ENCODE measurements at regions not wholly inside any gene's neighbourhood (a gene's known extent, or its start where the extent isn't known, plus 50 kb on each side); places are given as distances from the start of the nearest gene placed in this dataset.

DNA sequence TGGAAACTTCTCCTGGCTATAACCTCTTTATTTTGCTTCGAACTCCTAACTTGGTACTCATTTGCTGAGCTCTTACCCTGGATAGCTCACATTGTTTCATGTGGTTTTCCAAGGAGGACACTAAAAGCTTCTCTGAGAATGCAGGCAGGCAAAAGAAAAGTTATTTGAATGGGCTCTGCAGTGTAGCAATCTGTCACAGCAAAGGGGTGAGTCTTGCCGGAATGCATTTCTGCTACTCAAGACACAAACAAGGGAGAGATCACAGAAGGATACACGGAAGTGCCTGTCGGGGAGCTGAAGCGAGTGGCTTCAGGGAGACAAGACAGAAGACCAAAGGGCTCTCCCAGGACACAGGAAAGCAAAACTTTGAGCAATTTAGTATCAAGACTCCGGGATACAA is 265.4 kb downstream of the SS18 start:
- intact Hi-C loops (cut with micrococcal nuclease) = no loop called here
- no peak overlapping the region for H3K4me3 Mint-ChIP-seq

DNA sequence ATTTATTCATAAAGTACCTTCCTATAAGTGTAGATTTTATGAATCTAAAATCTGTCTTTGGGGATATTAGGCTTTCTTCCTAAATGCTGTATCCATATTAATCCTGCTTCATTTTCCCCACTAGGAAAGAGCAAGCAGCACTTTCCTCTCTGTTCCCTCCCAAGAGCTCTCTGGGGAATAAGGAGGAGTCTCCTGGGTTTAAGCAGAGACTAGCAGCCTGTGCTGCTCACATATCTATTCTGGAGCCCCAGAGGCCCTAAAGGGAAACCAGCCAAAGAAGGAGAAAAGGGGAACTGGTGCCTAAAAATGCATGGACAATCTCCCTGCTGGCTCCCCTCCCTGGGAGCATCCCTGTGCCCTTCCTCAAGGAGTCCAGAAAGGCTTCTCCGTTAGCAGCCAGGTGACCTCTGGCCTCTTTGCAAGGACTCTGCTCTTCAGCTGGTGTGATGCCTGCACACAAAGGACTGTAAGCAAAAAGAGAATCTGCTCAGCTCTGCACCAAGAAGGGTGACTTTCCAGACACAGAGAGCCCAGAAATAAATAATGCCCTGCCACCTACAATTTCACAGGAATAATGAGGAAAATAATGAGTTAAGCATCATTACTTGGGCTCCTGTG is 270.6 kb downstream of the SS18 start:
- Mint-ChIP-seq H3K36me3 (ENCODE audit: low read depth) (no peaks in the 10 kb centered on the region), H3K9me3 (no peaks in the 10 kb centered on the region), H3K27me3 (ENCODE audit: low read depth) (peaks cover 21% of the 10 kb centered on the region), H3K27ac (no peak overlapping the region), H3K4me1 (ENCODE audit: low read depth) (peaks cover 6% of the 10 kb centered on the region), H3K4me3 (no peak overlapping the region)
- intact Hi-C loops (cut with micrococcal nuclease) = no loop called here
- CTCF ChIA-PET = interaction anchor here (0.6 kb wide), 1 partner anchor 1714 kb away, joined by 3 read pairs; no protein-coding TSS in a partner anchor
- no peak for DNase-seq

More for the DNA sequence above, 265.4 kb downstream of the SS18 start:
- no peaks in the 10 kb centered on the region for H3K9me3 Mint-ChIP-seq
- peaks cover 19% of the 10 kb centered on the region for H3K27me3 Mint-ChIP-seq (ENCODE audit: low read depth)
- CTCF ChIA-PET = interaction anchor here (0.6 to 0.8 kb wide), 2 partner anchors 8 to 757 kb away, joined by 3 to 4 read pairs; no protein-coding TSS in a partner anchor
- DNase-seq = no peak
- no peak overlapping the region for H3K27ac Mint-ChIP-seq
- no peaks in the 10 kb centered on the region for H3K4me1 Mint-ChIP-seq (ENCODE audit: low read depth)
- H3K36me3 Mint-ChIP-seq (ENCODE audit: low read depth) = no peaks in the 10 kb centered on the region

DNA sequence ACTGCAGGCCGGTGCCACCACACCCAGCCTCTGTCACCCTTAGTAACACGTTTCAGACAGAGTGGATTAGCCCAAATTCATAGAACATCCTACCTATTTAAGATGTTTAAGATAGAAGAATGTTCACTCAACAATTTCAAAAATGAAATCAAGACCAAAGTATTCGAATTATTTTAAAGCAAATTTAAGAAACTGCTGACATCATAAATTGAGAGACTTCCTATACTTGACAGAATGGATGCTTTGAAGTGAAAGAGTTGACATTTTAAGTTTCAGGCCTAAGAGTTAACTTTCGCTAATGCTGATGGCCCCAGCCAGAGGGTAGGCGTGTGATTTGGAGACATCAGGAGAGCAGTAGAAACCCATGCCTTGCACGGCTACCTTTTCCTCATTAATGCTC is 271.9 kb downstream of the SS18 start:
- Mint-ChIP-seq H3K36me3 (ENCODE audit: low read depth) (no peaks in the 10 kb centered on the region), H3K9me3 (no peaks in the 10 kb centered on the region), H3K27ac (no peak overlapping the region), H3K4me3 (no peak overlapping the region), H3K27me3 (ENCODE audit: low read depth) (peaks cover 16% of the 10 kb centered on the region), H3K4me1 (ENCODE audit: low read depth) (peaks cover 9% of the 10 kb centered on the region)
- intact Hi-C loops (cut with micrococcal nuclease) = no loop called here
- CTCF ChIA-PET = interaction anchor here (1.2 kb wide), 1 partner anchor 18 kb away, joined by 3 read pairs; no protein-coding TSS in a partner anchor
- no peak for DNase-seq

DNA sequence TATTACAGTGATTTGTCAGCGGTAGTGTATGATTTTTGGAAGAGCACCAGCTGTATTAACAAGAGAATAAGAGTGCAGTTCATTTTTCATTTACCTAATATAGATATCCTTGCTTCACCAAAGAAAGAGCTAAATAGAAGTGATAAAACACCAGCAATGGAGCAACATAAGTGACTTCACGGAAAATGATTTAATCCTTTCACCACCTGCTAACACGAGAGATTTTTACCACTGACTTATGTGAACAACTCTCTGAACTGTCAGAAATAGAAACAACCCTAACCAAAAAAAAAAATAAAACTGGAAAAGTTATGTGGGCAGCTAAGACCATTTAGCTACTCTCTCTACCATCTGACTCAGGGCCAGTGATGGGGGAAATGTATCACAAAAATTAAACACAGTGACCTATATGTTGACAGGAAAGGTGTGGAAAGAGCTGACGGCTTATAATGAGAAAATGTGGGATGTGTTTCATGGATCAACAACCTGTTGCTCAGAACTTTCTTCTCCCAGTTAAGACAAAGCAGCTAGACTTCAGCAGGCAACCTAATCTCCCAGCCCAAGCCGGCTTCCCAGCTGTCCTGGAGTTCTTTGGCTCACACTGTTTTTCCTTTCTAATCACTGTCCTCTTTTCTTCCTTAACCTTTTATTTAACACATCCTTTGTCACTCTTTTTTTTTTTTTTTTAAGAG is 272.7 kb downstream of the SS18 start:
- no peaks in the 10 kb centered on the region for H3K9me3 Mint-ChIP-seq
- no peak overlapping the region for H3K4me3 Mint-ChIP-seq
- intact Hi-C loops (cut with micrococcal nuclease) = no loop called here
- peaks cover 16% of the 10 kb centered on the region for H3K27me3 Mint-ChIP-seq (ENCODE audit: low read depth)
- H3K4me1 Mint-ChIP-seq (ENCODE audit: low read depth) = peaks cover 9% of the 10 kb centered on the region
- CTCF ChIA-PET = interaction anchor here (0.6 to 0.9 kb wide), 4 partner anchors 188 to 1899 kb away, joined by 3 to 6 read pairs (median 4); no protein-coding TSS in a partner anchor
- no peak for DNase-seq
- no peaks in the 10 kb centered on the region for H3K36me3 Mint-ChIP-seq (ENCODE audit: low read depth)
- no peak overlapping the region for H3K27ac Mint-ChIP-seq

DNA sequence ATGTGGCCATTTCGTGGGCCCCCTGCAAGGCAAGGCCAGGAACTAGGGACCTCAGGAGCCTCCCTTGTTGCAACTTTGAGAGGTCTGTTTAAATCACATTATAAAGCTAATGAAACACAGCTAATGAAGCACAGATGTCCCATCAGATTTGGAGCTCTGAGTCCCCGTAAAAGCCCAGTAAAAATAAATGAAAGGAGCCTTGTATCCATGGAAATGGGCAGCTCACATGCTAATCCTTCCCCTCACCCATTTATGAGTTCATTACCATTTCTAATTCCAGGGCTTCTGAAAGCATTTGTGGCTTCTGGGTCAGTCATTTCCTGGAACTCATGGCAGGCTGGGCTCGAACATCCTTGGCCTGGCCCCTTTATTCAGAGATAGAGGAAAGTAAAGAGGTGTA is 274.8 kb downstream of the SS18 start:
- Mint-ChIP-seq H3K27me3 (ENCODE audit: low read depth) (peaks cover 5% of the 10 kb centered on the region), H3K27ac (no peak overlapping the region), H3K36me3 (ENCODE audit: low read depth) (no peaks in the 10 kb centered on the region), H3K4me3 (no peak overlapping the region), H3K4me1 (ENCODE audit: low read depth) (peaks cover 9% of the 10 kb centered on the region), H3K9me3 (no peaks in the 10 kb centered on the region)
- intact Hi-C loops (cut with micrococcal nuclease) = no loop called here
- CTCF ChIA-PET = no interaction called here
- DNase-seq = no peak

DNA sequence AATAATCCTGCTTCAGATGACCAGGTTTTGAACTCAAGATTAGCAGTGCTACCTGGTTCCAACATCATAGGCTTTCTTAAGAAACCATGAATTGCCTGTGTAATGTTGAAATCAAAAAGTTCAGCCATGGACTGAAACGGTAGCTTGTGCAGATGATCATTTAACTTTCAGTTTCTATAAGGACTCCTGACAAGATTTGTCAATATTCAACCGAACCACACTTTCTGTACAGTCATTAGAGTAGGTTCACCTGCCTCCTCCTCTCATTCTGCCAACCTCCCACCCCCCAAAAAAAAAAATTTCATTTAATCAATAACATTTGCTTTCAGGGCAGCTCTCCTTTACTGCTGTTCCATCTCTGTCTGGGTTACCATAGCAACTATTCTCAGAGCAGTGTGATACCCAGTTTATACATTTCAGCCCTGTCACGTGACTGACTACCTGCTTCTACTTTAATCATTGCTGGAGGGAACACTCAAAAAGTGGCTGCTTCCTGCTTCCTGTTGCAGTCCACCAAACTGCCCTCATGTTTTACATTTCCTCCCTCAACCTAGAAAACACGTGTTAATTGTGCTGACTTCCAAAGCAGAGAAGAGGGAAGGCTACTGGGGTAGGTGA is 275.5 kb downstream of the SS18 start:
- H3K27ac Mint-ChIP-seq = no peak overlapping the region
- no peaks in the 10 kb centered on the region for H3K9me3 Mint-ChIP-seq
- H3K4me1 Mint-ChIP-seq (ENCODE audit: low read depth) = peaks cover 9% of the 10 kb centered on the region
- CTCF ChIA-PET = no interaction called here
- peaks cover 2% of the 10 kb centered on the region for H3K27me3 Mint-ChIP-seq (ENCODE audit: low read depth)
- no peaks in the 10 kb centered on the region for H3K36me3 Mint-ChIP-seq (ENCODE audit: low read depth)
- no peak for DNase-seq
- no peak overlapping the region for H3K4me3 Mint-ChIP-seq
- intact Hi-C loops (cut with micrococcal nuclease) = no loop called here

DNA sequence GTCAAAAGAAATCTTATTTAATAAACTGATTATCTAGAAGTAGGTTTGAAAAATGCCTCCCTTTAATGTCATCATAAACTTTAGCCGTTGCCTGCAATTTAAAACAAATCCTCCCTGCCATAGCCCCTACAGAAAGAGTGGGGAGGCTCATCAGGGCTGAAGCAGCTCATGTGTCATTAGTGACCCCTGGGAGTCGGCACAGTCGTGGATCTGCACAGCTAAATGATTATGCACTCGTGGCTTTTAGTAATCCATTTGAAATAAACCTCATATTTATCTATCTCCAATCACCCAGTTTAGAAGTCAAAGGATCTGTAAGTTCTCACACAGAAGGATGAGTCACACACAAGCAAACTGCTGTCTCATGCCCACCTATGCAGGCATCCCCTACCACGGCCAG is 277.3 kb downstream of the SS18 start:
- no peak for DNase-seq
- no peaks in the 10 kb centered on the region for H3K36me3 Mint-ChIP-seq (ENCODE audit: low read depth)
- H3K27me3 Mint-ChIP-seq (ENCODE audit: low read depth) = no peaks in the 10 kb centered on the region
- CTCF ChIA-PET = no interaction called here
- H3K9me3 Mint-ChIP-seq = no peaks in the 10 kb centered on the region
- no peak overlapping the region for H3K27ac Mint-ChIP-seq
- intact Hi-C loops (cut with micrococcal nuclease) = no loop called here
- H3K4me3 Mint-ChIP-seq = no peak overlapping the region
- peaks cover 9% of the 10 kb centered on the region for H3K4me1 Mint-ChIP-seq (ENCODE audit: low read depth)

DNA sequence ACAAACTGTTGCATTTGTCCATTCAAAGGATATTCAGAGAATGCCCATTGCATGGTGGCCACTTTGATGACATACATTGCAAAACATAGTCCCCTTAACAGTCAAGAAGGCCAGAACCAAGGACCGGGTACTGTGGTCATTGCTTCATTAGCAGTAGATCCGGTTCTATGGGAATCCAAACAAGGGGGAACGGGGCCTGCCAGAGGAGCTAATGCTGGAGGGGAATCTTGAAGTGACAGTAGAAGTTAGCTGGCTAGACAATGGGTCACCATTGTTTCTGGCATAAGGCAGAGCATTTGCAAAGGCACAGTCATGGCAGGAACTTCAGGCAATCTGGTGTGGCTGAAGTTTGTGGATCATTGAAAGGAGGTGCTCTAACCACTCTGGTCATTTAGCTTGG is 279.7 kb downstream of the SS18 start:
- DNase-seq = no peak
- Mint-ChIP-seq H3K27me3 (ENCODE audit: low read depth) (no peaks in the 10 kb centered on the region), H3K27ac (no peak overlapping the region), H3K4me1 (ENCODE audit: low read depth) (peaks cover 9% of the 10 kb centered on the region), H3K36me3 (ENCODE audit: low read depth) (no peaks in the 10 kb centered on the region), H3K4me3 (no peak overlapping the region), H3K9me3 (no peaks in the 10 kb centered on the region)
- intact Hi-C loops (cut with micrococcal nuclease) = no loop called here
- CTCF ChIA-PET = no interaction called here

DNA sequence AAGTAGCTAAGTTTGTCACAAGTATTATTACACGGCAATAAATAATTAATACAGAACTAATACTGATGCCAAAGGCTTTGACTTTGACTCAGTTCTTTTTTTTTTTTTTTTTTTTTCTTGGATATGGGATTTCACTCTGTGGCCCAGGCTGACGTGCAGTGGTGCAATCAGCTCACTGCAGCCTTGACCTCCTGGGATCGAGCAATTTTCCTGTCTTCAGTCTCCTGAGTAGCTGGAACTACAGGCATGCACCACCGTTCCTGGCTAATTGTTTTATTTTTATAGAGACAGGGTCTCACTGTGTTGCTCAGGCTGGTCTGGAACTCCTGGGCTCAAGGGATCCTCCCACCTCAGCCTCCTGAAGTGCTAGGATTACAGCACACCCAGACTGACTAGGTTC is 284.5 kb downstream of the SS18 start:
- Mint-ChIP-seq H3K36me3 (ENCODE audit: low read depth) (no peaks in the 10 kb centered on the region), H3K4me1 (ENCODE audit: low read depth) (no peaks in the 10 kb centered on the region), H3K27ac (no peak overlapping the region), H3K27me3 (ENCODE audit: low read depth) (peaks cover 4% of the 10 kb centered on the region), H3K9me3 (no peaks in the 10 kb centered on the region), H3K4me3 (no peak overlapping the region)
- no peak for DNase-seq
- CTCF ChIA-PET = no interaction called here
- intact Hi-C loops (cut with micrococcal nuclease) = no loop called here

DNA sequence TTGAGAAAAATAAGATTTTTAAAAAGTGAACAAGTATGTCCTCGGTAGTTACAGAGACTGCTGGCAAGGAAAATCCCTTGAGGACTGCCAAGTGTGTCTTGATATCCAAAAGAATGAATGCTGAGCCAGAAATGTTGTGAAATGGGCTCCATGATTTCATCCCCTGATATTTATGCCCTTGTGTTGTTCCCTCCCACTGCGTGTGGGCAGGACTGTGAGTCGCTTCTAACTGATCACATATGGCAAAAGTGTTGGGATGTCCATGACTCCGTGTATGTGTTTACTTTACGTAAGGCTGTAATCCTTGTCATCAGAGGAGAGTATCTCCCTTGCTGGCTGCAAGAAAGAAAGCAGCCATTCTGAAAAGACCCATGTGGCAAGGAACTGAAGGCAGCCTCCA is 285.1 kb downstream of the SS18 start:
- no peak for DNase-seq
- Mint-ChIP-seq H3K36me3 (ENCODE audit: low read depth) (no peaks in the 10 kb centered on the region), H3K4me3 (no peak overlapping the region), H3K27me3 (ENCODE audit: low read depth) (peaks cover 4% of the 10 kb centered on the region), H3K9me3 (no peaks in the 10 kb centered on the region), H3K27ac (no peak overlapping the region), H3K4me1 (ENCODE audit: low read depth) (no peaks in the 10 kb centered on the region)
- CTCF ChIA-PET = no interaction called here
- intact Hi-C loops (cut with micrococcal nuclease) = no loop called here

DNA sequence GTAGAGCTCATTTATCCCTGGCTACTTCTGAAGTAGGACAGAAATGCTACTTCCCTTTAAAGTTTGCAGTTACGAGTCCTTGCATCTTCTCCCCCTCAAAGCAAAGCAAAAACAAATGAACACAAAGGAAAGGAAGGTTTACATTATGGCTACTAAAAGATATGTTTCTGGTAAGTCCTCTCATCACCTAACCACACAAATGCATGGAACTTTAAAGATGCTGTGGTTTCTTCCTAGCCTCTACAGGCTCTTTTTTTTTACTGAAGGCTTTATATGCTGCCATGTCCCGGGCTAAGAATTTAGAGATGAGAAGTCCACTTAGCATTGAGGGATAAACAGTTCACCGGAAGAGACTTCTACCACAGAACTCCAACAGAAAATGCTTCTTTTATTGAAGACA is 291.2 kb downstream of the SS18 start:
- H3K36me3 Mint-ChIP-seq (ENCODE audit: low read depth) = no peaks in the 10 kb centered on the region
- peaks cover 4% of the 10 kb centered on the region for H3K27me3 Mint-ChIP-seq (ENCODE audit: low read depth)
- intact Hi-C loops (cut with micrococcal nuclease) = no loop called here
- no peak overlapping the region for H3K27ac Mint-ChIP-seq
- CTCF ChIA-PET = no interaction called here
- no peaks in the 10 kb centered on the region for H3K9me3 Mint-ChIP-seq
- H3K4me1 Mint-ChIP-seq (ENCODE audit: low read depth) = no peaks in the 10 kb centered on the region
- DNase-seq = no peak
- H3K4me3 Mint-ChIP-seq = no peak overlapping the region

DNA sequence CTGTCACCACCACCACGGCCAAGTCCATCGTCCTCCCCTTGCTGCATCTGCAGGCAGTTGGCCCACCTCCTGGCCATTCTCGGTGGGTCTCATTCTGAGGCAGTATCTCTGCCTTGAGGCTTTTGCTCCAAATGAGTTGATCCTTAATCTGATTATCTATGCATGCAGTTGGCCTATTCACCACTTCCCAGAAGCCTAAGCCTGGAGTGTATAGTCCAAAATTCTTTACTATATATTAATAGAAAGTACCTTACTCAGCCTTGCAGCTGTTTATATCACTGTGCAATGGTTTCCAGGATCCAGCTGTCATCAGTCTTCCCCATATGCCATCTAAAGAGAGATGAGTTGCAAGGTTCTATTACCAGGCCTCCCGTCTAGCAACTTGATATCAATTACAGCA is 292.4 kb downstream of the SS18 start:
- CTCF ChIA-PET = no interaction called here
- Mint-ChIP-seq H3K27ac (no peak overlapping the region), H3K9me3 (no peaks in the 10 kb centered on the region), H3K4me3 (no peak overlapping the region), H3K36me3 (ENCODE audit: low read depth) (no peaks in the 10 kb centered on the region), H3K27me3 (ENCODE audit: low read depth) (peaks cover 4% of the 10 kb centered on the region), H3K4me1 (ENCODE audit: low read depth) (no peaks in the 10 kb centered on the region)
- DNase-seq = no peak
- intact Hi-C loops (cut with micrococcal nuclease) = no loop called here

DNA sequence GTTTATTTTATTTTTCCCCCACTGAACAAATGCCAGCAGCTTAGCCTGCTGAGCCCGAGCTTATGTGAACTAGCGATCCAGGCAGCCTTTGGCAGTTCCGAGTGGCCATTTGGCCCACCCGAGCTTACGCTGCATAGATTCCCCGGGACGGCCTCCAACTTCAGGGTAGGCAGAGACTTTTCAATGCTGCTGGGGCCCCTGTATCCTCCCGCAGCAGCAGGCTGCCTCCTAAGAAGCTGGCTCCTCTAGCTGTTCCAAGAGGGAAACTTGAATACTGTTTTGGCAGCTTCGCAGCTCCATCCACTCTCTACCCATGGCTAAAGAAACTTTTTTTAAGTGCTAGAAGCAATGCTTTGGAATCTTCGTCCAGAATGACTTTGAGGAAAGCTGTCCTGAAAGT is 295.2 kb downstream of the SS18 start:
- Mint-ChIP-seq H3K36me3 (ENCODE audit: low read depth) (no peaks in the 10 kb centered on the region), H3K4me1 (ENCODE audit: low read depth) (no peaks in the 10 kb centered on the region), H3K9me3 (peaks cover 1% of the 10 kb centered on the region), H3K27me3 (ENCODE audit: low read depth) (no peaks in the 10 kb centered on the region), H3K27ac (no peak overlapping the region), H3K4me3 (no peak overlapping the region)
- DNase-seq = no peak
- intact Hi-C loops (cut with micrococcal nuclease) = no loop called here
- CTCF ChIA-PET = interaction anchor here (1.1 kb wide), 1 partner anchor 13 kb away, joined by 3 read pairs; no protein-coding TSS in a partner anchor
